Ishikawa (cell line): ENCODE measurements at regions not wholly inside any gene's neighbourhood (a gene's known extent, or its start where the extent isn't known, plus 50 kb on each side); places are given as distances from the start of the nearest gene placed in this dataset.

Experiments
- CEBPB ChIP-seq: IDR thresholded peaks from 2 replicates; pipeline ENCODE4 v1.6.1; 2012
- EGR1 ChIP-seq: IDR thresholded peaks from 2 replicates; pipeline ENCODE4 v1.6.1; 2012
- EP300 ChIP-seq: IDR thresholded peaks from 2 replicates; pipeline ENCODE4 v1.6.1; 2012; ENCODE audit warnings: borderline replicate concordance
- FOXM1 ChIP-seq: IDR thresholded peaks from 2 replicates; pipeline ENCODE4 v1.6.1; 2012; ENCODE audit warnings: low read depth, borderline replicate concordance
- TAF1 ChIP-seq: IDR thresholded peaks from 2 replicates; pipeline ENCODE4 v1.6.1; 2012; ENCODE audit warnings: low read depth, mild to moderate bottlenecking
- TEAD4 ChIP-seq: IDR thresholded peaks from 2 replicates; pipeline ENCODE4 v1.6.1; 2012
- YY1 ChIP-seq: IDR thresholded peaks from 2 replicates; pipeline ENCODE4 v1.6.1; 2012; ENCODE audit warnings: low read depth
- TF ChIP-seq, protein P1 (sequence below): IDR thresholded peaks from 2 replicates; pipeline ENCODE4 v1.6.1; 2012

DNA sequence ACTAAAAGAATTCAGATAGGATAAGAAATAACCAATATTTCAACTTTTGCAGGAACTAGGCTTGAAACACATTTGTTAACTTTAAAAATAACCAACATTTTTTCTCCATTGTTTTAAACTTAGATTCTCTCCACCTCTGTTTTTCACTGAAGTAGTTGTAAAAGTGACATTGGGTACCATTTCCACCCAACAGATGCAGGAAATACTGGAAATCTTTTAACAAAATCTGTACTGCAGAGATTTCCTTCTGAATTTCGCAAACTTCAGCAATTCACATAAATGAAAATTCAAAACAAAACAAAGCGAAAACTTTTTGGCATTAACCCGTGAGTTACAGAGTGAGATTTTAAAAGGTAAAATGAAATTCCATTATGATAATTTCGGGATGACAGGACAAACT, 731.7 kb downstream of the RFPL4B start:
- TF ChIP-seq, protein P1, sequence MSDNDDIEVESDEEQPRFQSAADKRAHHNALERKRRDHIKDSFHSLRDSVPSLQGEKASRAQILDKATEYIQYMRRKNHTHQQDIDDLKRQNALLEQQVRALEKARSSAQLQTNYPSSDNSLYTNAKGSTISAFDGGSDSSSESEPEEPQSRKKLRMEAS: no peak
- TF ChIP-seq EGR1 (no peak), TEAD4 (no peak), EP300 (no peak), CEBPB (no peak), YY1 (no peak), FOXM1 (no peak), TAF1 (no peak)
